ENCODE measurements at regions not wholly inside any gene's neighbourhood (a gene's known extent, or its start where the extent isn't known, plus 50 kb on each side); places are given as distances from the start of the nearest gene placed in this dataset.

DNA sequence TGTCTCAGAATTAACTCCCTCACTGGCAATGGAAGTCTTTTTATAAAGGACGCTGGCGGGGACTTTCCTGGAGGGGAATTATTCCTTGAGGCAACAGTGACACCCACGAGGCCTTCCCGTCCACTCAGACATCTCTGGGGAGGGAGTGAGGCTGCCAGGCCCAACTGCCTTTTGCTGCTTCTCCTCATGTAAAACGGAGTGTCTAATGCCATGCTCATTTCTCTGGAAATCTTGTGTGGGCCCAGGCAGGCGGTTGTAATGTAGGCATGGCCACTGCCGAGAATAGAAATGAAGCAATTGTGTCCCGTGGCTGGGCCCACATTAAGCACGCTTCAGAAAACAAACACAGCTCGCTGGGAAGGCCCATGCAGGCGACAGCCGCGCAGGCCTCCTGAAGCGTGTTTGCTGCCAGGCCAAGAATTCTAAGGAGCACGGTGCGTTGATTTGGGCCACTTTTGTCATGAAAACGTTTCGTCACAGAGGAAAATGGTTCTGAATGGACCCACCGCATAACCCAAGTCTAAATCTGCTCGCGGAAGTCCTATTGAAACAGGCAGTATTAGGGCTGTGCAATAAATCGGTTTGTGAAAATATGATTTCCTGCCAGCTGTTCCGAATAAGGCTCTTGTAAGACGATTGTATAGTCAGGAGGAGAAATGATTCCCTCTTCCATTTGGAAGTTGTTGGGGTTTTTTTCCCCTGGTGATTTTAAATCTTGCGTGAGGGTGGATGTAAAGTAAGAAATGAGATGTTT lies 104.2 kb upstream of the CHST15 start:
- no peaks in the 10 kb centered on the region for H4K20me1 ChIP-seq (ENCODE audit: insufficient read depth, low read length)
- no peak overlapping the region for H2AFZ ChIP-seq (replicated peaks; ENCODE audit: low read length, poor library complexity)
- H4K91ac ChIP-seq (ENCODE audit: insufficient read depth, low read depth, low read length), result no peak overlapping the region
- H3K9me1 ChIP-seq (ENCODE audit: insufficient read depth, low read length), result no peaks in the 10 kb centered on the region
- ATAC-seq (ENCODE audit: low read depth), result no peak
- H3K4ac ChIP-seq (ENCODE audit: low read depth, low read length), result no peak overlapping the region
- no peak overlapping the region for H2BK120ac ChIP-seq (ENCODE audit: low read depth, low read length)
- no peak overlapping the region for H3K56ac ChIP-seq (ENCODE audit: extremely low read depth, insufficient read depth, low read length)
- H2BK20ac ChIP-seq (ENCODE audit: low read depth, low read length), result no peak overlapping the region
- no peaks in the 10 kb centered on the region for H3K4me1 ChIP-seq (ENCODE audit: control insufficient read depth, insufficient read depth, low read length)
- H3K18ac ChIP-seq (ENCODE audit: low read depth, low read length), result no peak overlapping the region
- TF ChIP-seq CHD1 (IDR thresholded peaks at IDR 0.05; ENCODE audit: low read depth, low read length), result no peak
- no peak for TF ChIP-seq MXI1 (IDR thresholded peaks at IDR 0.05; ENCODE audit: borderline replicate concordance, low read depth, low read length)
- TF ChIP-seq POLR2A (IDR thresholded peaks at IDR 0.05; ENCODE audit: low read depth, low read length), result no peak
- TF ChIP-seq NFE2L2 (IDR thresholded peaks at IDR 0.05; ENCODE audit: low read depth, low read length), result no peak
- TF ChIP-seq RCOR1 (IDR thresholded peaks at IDR 0.05; ENCODE audit: insufficient replicate concordance, low read length), result no peak
- TF ChIP-seq, protein P1, sequence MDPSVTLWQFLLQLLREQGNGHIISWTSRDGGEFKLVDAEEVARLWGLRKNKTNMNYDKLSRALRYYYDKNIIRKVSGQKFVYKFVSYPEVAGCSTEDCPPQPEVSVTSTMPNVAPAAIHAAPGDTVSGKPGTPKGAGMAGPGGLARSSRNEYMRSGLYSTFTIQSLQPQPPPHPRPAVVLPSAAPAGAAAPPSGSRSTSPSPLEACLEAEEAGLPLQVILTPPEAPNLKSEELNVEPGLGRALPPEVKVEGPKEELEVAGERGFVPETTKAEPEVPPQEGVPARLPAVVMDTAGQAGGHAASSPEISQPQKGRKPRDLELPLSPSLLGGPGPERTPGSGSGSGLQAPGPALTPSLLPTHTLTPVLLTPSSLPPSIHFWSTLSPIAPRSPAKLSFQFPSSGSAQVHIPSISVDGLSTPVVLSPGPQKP (IDR thresholded peaks at IDR 0.05; ENCODE audit: borderline replicate concordance, low read depth, low read length), result no peak
- TF ChIP-seq SMC3 (IDR thresholded peaks at IDR 0.05; ENCODE audit: low read depth, low read length), result no peak
- no peak for TF ChIP-seq BHLHE40 (IDR thresholded peaks at IDR 0.05; ENCODE audit: low read depth, low read length)
- TF ChIP-seq, protein P2, sequence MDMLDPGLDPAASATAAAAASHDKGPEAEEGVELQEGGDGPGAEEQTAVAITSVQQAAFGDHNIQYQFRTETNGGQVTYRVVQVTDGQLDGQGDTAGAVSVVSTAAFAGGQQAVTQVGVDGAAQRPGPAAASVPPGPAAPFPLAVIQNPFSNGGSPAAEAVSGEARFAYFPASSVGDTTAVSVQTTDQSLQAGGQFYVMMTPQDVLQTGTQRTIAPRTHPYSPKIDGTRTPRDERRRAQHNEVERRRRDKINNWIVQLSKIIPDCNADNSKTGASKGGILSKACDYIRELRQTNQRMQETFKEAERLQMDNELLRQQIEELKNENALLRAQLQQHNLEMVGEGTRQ (IDR thresholded peaks at IDR 0.05; ENCODE audit: low read depth, low read length), result no peak
- H3K27ac ChIP-seq (ENCODE audit: insufficient read depth, low read length), result no peak overlapping the region
- no peak overlapping the region for H2BK5ac ChIP-seq (ENCODE audit: low read depth, low read length, poor library complexity, severe bottlenecking)
- no peak overlapping the region for H3K4me2 ChIP-seq (ENCODE audit: low read depth, low read length)
- no peak overlapping the region for H2BK15ac ChIP-seq (ENCODE audit: low read depth, low read length)
- H3K36me3 ChIP-seq (ENCODE audit: control insufficient read depth, insufficient read depth, low read length), result no peaks in the 10 kb centered on the region
- no peak overlapping the region for H3K9ac ChIP-seq (ENCODE audit: low read depth, low read length)
- no peak for DNase-seq
- dilution Hi-C loops (cut with HindIII; ENCODE audit: low sequenced_read_pairs, unreplicated experiment), result no loop called here
- WGBS, 2 experiments (ENCODE audit: extremely low coverage in 2 of 2, insufficient read length in 1 of 2), result 77% methylated on average over 11 of the region's 25 CpGs; no CpG with 5 or more reads in 1 of the 2 experiments
- H4K8ac ChIP-seq (ENCODE audit: low read depth in 2 of 2, low read length in 2 of 2), result no peak overlapping the region
- BruUV-seq (replicated peaks), result no TSS peak
- intact Hi-C loops (cut with micrococcal nuclease), result no loop called here
- ChIA-PET POLR2A (ENCODE audit: unreplicated experiment) (no interaction called here), CTCF (no interaction called here)
- no peak overlapping the region for H2AK5ac ChIP-seq (ENCODE audit: low read depth, low read length)
- no peak overlapping the region for H3K23ac ChIP-seq (ENCODE audit: low read depth, low read length)
- no peak overlapping the region for H3K4me3 ChIP-seq (ENCODE audit: insufficient read depth, low read depth, low read length)
- H3K9me3 ChIP-seq (ENCODE audit: control insufficient read depth, insufficient read depth, low read length), result peaks cover 5% of the 10 kb centered on the region; the same call in 1 of the 2 replicates
- in situ Hi-C loops (cut with MboI; ENCODE audit: low sequenced_read_pairs), result no loop called here
- H3K27me3 ChIP-seq (ENCODE audit: control insufficient read depth, insufficient read depth, low read length), result no peaks in the 10 kb centered on the region
- H3K14ac ChIP-seq (replicated peaks; ENCODE audit: low read depth, low read length), result no peak overlapping the region
- H4K5ac ChIP-seq (ENCODE audit: low read depth, low read length), result no peak overlapping the region
- no peak overlapping the region for H2AK9ac ChIP-seq (replicated peaks; ENCODE audit: low read depth, low read length, poor library complexity)
- H3K79me1 ChIP-seq (ENCODE audit: low read depth in 1 of 2, low read length in 2 of 2), result no peaks in the 10 kb centered on the region
